ENCODE measurements at regions not wholly inside any gene's neighbourhood (a gene's known extent, or its start where the extent isn't known, plus 50 kb on each side); places are given as distances from the start of the nearest gene placed in this dataset.

DNA sequence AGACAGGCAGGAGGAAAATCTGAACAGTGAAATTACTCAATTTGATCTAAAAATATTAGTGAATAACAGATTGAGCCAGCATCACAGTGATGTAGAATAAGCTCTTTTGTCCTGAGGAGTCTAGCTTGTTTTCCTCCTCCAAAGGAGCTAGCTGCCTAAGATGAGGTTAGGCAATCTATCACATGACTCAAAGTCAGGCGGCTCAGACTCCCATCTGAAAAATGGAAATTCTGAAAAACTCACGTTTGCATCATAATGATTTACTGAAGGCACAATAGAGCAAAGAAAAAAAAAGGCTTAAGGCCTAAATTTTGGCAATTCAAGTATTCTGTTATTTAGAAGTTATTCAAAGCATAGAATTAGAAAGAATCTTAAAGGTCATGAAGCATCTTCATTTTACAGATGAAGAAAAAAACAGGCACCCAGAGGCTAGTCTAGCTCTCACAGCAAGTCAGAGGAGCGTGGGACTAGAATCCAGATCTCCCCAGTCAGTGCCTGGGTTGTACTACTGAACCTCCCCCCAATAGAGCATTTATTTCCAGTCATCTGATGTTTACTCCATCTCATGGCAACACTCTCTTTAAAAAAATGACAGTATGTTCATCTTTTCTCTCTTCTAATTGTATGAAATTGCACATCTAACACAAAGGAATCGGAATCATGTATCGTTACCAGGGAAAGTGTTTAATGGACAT lies 62.5 kb upstream of the ATF3 start:
- FAIRE-seq (no peak), DNase-seq (ENCODE audit: low read depth, low spot score) (no peak)
- Histone ChIP-seq H3K79me2 (ENCODE audit: control insufficient read depth, insufficient read depth, low read length) (no peaks in the 10 kb centered on the region), H3K9ac (replicated peaks; ENCODE audit: extremely low read depth, insufficient read depth, low read length) (no peak overlapping the region), H3K36me3 (ENCODE audit: control insufficient read depth in 2 of 2, extremely low read depth in 1 of 2, insufficient read depth in 2 of 2, low read length in 2 of 2) (no peaks in the 10 kb centered on the region), H3K4me3 (replicated peaks in 1 of 3; ENCODE audit: insufficient read depth in 1 of 3, low read depth in 1 of 3, low read length in 3 of 3) (no peak overlapping the region), H3K9me3 (replicated peaks; ENCODE audit: control insufficient read depth, insufficient read depth, low read length) (no peaks in the 10 kb centered on the region), H2AFZ (ENCODE audit: low read depth, low read length) (no peak overlapping the region), H4K20me1 (replicated peaks; ENCODE audit: control insufficient read depth, extremely low read depth, insufficient read depth, low read length) (no peaks in the 10 kb centered on the region), H3K27ac (ENCODE audit: insufficient read depth, low read depth, low read length) (no peak overlapping the region), H3K9me1 (replicated peaks; ENCODE audit: control insufficient read depth, extremely low read depth, insufficient read depth, low read length) (no peaks in the 10 kb centered on the region), H3K4me1 (ENCODE audit: control insufficient read depth, extremely low read depth, insufficient read depth, low read length) (no peaks in the 10 kb centered on the region), H3K27me3 (ENCODE audit: control insufficient read depth in 2 of 2, insufficient read depth in 2 of 2, low read length in 2 of 2) (peaks cover 12 to 19% of the 10 kb centered on the region in 2 experiments), H3K4me2 (ENCODE audit: insufficient read depth, low read length) (no peak overlapping the region)
- TF ChIP-seq FOS (IDR thresholded peaks at IDR 0.05; ENCODE audit: borderline replicate concordance, insufficient read depth, low read length): no peak
- TF ChIP-seq GATA2 (IDR thresholded peaks at IDR 0.05; ENCODE audit: insufficient read depth, insufficient read length, low read depth, low read length): no peak
- no peak for TF ChIP-seq POLR2A (IDR thresholded peaks at IDR 0.05; ENCODE audit: low read depth, low read length)
- TF ChIP-seq MYC (IDR thresholded peaks at IDR 0.05; ENCODE audit: low read depth, low read length): no peak
- TF ChIP-seq, protein P1, sequence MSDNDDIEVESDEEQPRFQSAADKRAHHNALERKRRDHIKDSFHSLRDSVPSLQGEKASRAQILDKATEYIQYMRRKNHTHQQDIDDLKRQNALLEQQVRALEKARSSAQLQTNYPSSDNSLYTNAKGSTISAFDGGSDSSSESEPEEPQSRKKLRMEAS (IDR thresholded peaks at IDR 0.05; ENCODE audit: insufficient read depth, insufficient read length): no peak
- no peak for TF ChIP-seq EZH2 (IDR thresholded peaks at IDR 0.05; ENCODE audit: borderline replicate concordance, low read depth, low read length, severe bottlenecking)
- no peak for TF ChIP-seq JUN (IDR thresholded peaks at IDR 0.05; ENCODE audit: borderline replicate concordance, insufficient read depth, insufficient read length, low read depth)
- no peak for TF ChIP-seq POLR2AphosphoS5 (IDR thresholded peaks at IDR 0.05; ENCODE audit: insufficient read depth, low read depth, low read length)
- BruUV-seq (replicated peaks): no TSS peak
- CTCF ChIA-PET: interaction anchor here (0.6 to 1.5 kb wide), 2 partner anchors 10 to 330 kb away, joined by 3 read pairs; no protein-coding TSS in a partner anchor
- dilution Hi-C loops (cut with MboI; ENCODE audit: extremely low pct_ligation_motif_present, low sequenced_read_pairs) (no loop called here), intact Hi-C loops (cut with micrococcal nuclease) (no loop called here)
- POLR2A ChIA-PET: no interaction called here

Measured in endothelial cell of umbilical vein (primary cell).